ENCODE measurements at regions not wholly inside any gene's neighbourhood (a gene's known extent, or its start where the extent isn't known, plus 50 kb on each side); places are given as distances from the start of the nearest gene placed in this dataset.

GRCh38 chr9:24776226-24776625 lies 230.5 kb upstream of the IZUMO3 start:
- TF ChIP-seq, protein P1, sequence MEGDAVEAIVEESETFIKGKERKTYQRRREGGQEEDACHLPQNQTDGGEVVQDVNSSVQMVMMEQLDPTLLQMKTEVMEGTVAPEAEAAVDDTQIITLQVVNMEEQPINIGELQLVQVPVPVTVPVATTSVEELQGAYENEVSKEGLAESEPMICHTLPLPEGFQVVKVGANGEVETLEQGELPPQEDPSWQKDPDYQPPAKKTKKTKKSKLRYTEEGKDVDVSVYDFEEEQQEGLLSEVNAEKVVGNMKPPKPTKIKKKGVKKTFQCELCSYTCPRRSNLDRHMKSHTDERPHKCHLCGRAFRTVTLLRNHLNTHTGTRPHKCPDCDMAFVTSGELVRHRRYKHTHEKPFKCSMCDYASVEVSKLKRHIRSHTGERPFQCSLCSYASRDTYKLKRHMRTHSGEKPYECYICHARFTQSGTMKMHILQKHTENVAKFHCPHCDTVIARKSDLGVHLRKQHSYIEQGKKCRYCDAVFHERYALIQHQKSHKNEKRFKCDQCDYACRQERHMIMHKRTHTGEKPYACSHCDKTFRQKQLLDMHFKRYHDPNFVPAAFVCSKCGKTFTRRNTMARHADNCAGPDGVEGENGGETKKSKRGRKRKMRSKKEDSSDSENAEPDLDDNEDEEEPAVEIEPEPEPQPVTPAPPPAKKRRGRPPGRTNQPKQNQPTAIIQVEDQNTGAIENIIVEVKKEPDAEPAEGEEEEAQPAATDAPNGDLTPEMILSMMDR (IDR thresholded peaks at IDR 0.05 in 4 of 5, conservative IDR thresholded peaks at IDR 0.05 in 1 of 5), result no peak
- TF ChIP-seq POLR2A (IDR thresholded peaks at IDR 0.05), result no peak

Data from gastrocnemius medialis (tissue), 4 donors.